ENCODE measurements at regions not wholly inside any gene's neighbourhood (a gene's known extent, or its start where the extent isn't known, plus 50 kb on each side); places are given as distances from the start of the nearest gene placed in this dataset.

- DNase-seq (no peak), ATAC-seq (no peak)
- no peak overlapping the region for H3K4me3 ChIP-seq
- H3K9me3 ChIP-seq = no peaks in the 10 kb centered on the region
- no peaks in the 10 kb centered on the region for H3K27me3 ChIP-seq
- H3K36me3 ChIP-seq = no peaks in the 10 kb centered on the region
- intact Hi-C loops (cut with DNase I) = no loop called here
- H3K4me1 ChIP-seq = no peaks in the 10 kb centered on the region
- no peak overlapping the region for H3K27ac ChIP-seq
- no peak for TF ChIP-seq CTCF (IDR thresholded peaks at IDR 0.05)
Observed at GRCh38 chr10:36488579-36488978, 636.8 kb upstream of the ANKRD30A start.

DNA sequence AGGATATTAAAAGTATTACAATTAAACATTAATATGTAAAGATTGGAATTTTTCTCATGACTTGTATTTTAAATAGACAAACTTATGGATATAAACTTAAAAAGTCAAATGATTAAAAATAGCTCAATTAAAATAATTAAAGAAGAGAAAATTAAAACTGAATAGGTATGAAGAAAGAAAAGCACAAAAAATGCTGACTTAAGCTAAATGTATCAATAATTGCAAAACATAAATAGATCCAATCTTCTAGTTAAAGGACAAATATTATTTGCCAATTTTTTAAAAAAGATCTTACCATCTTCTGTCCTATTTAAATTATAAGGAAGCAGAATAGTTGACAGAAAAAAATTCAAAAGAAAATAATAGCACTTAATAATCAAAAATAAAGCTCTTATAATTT, 646.3 kb upstream of the ANKRD30A start:
- Histone ChIP-seq H3K4me1 (no peaks in the 10 kb centered on the region), H3K4me3 (no peak overlapping the region), H3K27ac (no peak overlapping the region), H3K36me3 (no peaks in the 10 kb centered on the region), H3K9me3 (peaks cover 0 to 13% of the 10 kb centered on the region in 2 donors), H3K27me3 (no peaks in the 10 kb centered on the region)
- intact Hi-C loops (cut with DNase I) = no loop called here
- TF ChIP-seq CTCF (IDR thresholded peaks at IDR 0.05) = no peak
- ATAC-seq = no peak
- DNase-seq = no peak

- DNase-seq (no peak), ATAC-seq (no peak)
Observed at GRCh38 chr10:36476399-36476798, 649.0 kb upstream of the ANKRD30A start.

GRCh38 chr10:36475746-36476145, 649.7 kb upstream of the ANKRD30A start:
- DNase-seq (no peak), ATAC-seq (no peak)
- H3K4me1 ChIP-seq = no peaks in the 10 kb centered on the region
- H3K27me3 ChIP-seq = no peaks in the 10 kb centered on the region
- H3K4me3 ChIP-seq = no peak overlapping the region
- intact Hi-C loops (cut with DNase I) = no loop called here
- H3K36me3 ChIP-seq = no peaks in the 10 kb centered on the region
- no peak for TF ChIP-seq CTCF (IDR thresholded peaks at IDR 0.05)
- no peak overlapping the region for H3K27ac ChIP-seq
- H3K9me3 ChIP-seq = peaks cover 0 to 2% of the 10 kb centered on the region in 2 donors

More at GRCh38 chr10:36476399-36476798, 649.0 kb upstream of the ANKRD30A start:
- no peak for TF ChIP-seq CTCF (IDR thresholded peaks at IDR 0.05)
- Histone ChIP-seq H3K9me3 (peaks cover 0 to 2% of the 10 kb centered on the region in 2 donors), H3K36me3 (no peaks in the 10 kb centered on the region), H3K27me3 (no peaks in the 10 kb centered on the region), H3K4me1 (no peaks in the 10 kb centered on the region), H3K27ac (no peak overlapping the region), H3K4me3 (no peak overlapping the region)
- intact Hi-C loops (cut with DNase I) = no loop called here

DNA sequence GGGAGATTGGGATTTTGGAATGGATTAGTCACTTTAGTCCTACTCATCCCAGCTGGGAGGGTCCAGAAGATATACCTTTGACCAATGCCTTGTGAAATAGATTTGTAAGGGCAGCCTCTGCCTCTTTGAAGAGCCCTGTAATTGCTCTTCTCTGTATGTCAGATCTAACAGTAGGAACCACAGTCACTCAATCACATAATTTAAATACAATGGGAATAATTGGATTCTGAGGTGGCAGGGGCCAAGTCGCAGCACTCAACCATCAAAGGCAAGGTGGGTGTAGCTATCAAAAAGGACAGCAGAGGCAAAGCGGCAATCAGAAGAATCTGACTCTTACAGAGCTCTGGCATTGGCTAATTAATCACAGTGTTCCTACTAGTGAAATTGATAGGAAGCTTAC, 650.9 kb upstream of the ANKRD30A start:
- intact Hi-C loops (cut with DNase I) = no loop called here
- no peak for ATAC-seq
- TF ChIP-seq CTCF (IDR thresholded peaks at IDR 0.05) = no peak

More for the DNA sequence above, 650.9 kb upstream of the ANKRD30A start:
- Histone ChIP-seq H3K4me1 (no peaks in the 10 kb centered on the region), H3K36me3 (no peaks in the 10 kb centered on the region), H3K4me3 (no peak overlapping the region), H3K27ac (no peak overlapping the region), H3K27me3 (no peaks in the 10 kb centered on the region), H3K9me3 (no peaks in the 10 kb centered on the region)
- no peak for DNase-seq

Data from left lung (tissue), 4 donors.